Coronary artery (tissue), 2 donors: ENCODE measurements at regions not wholly inside any gene's neighbourhood (a gene's known extent, or its start where the extent isn't known, plus 50 kb on each side); places are given as distances from the start of the nearest gene placed in this dataset.

Experiments used
- DNase-seq: peaks from one replicate; pipeline ENCODE4 v3.0.0-alpha.2; 2017; ENCODE audit warnings: low spot score
- H3K27ac ChIP-seq, 2 donors: fragments of 200-600 bp; sonication (generic); one replicate each; pipeline ENCODE4 v1.5.1; 2016 to 2019
- H3K4me3 ChIP-seq: fragments of 200-600 bp; sonication (generic); 2 replicates; pipeline ENCODE4 v1.5.1; 2016; ENCODE audit warnings: mild to moderate bottlenecking, moderate library complexity
- TF ChIP-seq, protein P1 (sequence below): fragments of 200-600 bp; sonication (generic); IDR thresholded peaks from one replicate; pipeline ENCODE4 v1.5.1; 2019; ENCODE audit warnings: antibody characterized with exemption

- Histone ChIP-seq H3K4me3 (no peak overlapping the region), H3K27ac (no peak overlapping the region)
- TF ChIP-seq, protein P1, sequence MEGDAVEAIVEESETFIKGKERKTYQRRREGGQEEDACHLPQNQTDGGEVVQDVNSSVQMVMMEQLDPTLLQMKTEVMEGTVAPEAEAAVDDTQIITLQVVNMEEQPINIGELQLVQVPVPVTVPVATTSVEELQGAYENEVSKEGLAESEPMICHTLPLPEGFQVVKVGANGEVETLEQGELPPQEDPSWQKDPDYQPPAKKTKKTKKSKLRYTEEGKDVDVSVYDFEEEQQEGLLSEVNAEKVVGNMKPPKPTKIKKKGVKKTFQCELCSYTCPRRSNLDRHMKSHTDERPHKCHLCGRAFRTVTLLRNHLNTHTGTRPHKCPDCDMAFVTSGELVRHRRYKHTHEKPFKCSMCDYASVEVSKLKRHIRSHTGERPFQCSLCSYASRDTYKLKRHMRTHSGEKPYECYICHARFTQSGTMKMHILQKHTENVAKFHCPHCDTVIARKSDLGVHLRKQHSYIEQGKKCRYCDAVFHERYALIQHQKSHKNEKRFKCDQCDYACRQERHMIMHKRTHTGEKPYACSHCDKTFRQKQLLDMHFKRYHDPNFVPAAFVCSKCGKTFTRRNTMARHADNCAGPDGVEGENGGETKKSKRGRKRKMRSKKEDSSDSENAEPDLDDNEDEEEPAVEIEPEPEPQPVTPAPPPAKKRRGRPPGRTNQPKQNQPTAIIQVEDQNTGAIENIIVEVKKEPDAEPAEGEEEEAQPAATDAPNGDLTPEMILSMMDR = no peak
- no peak for DNase-seq
Measured at GRCh38 chr16:47888142-47888541, 267.7 kb downstream of the ABCC12 start.

DNA sequence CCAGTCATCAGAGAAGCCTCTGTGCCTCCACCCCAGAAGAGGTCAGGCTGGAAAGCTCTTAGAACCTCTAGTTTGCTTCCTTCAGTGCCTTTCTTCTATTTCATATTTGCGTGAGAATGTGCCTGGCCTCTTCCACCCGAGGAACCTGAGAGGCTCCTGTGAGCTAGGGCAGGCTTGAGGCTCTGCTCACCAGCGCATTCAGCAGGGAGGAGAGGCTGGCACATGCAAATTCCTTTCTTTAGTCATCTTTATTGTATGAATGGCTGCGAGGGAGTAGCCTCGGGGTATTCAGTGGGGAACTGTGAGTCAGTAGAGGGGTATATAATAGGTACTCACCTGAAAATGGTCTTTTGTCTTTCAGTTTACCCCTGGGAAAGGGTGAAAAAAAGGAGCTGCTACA is 268.3 kb downstream of the ABCC12 start:
- DNase-seq = no peak
- H3K4me3 ChIP-seq = no peak overlapping the region
- no peak overlapping the region for H3K27ac ChIP-seq
- TF ChIP-seq, protein P1 = no peak

GRCh38 chr16:47886631-47887415 is 269.0 kb downstream of the ABCC12 start:
- Histone ChIP-seq H3K27ac (no peak overlapping the region), H3K4me3 (no peak overlapping the region)
- TF ChIP-seq, protein P1 = no peak
- no peak for DNase-seq

GRCh38 chr16:47886139-47886538 is 269.7 kb downstream of the ABCC12 start:
- Histone ChIP-seq H3K4me3 (no peak overlapping the region), H3K27ac (no peak overlapping the region)
- no peak for DNase-seq
- TF ChIP-seq, protein P1 = no peak

- no peak overlapping the region for H3K27ac ChIP-seq
- no peak overlapping the region for H3K4me3 ChIP-seq
- TF ChIP-seq, protein P1 = no peak
- no peak for DNase-seq
Measured at GRCh38 chr16:47885489-47885888, 270.3 kb downstream of the ABCC12 start.

- TF ChIP-seq, protein P1 = no peak
- Histone ChIP-seq H3K4me3 (no peak overlapping the region), H3K27ac (no peak overlapping the region)
- DNase-seq = no peak
Measured at GRCh38 chr16:47884116-47884725, 271.6 kb downstream of the ABCC12 start.

DNA sequence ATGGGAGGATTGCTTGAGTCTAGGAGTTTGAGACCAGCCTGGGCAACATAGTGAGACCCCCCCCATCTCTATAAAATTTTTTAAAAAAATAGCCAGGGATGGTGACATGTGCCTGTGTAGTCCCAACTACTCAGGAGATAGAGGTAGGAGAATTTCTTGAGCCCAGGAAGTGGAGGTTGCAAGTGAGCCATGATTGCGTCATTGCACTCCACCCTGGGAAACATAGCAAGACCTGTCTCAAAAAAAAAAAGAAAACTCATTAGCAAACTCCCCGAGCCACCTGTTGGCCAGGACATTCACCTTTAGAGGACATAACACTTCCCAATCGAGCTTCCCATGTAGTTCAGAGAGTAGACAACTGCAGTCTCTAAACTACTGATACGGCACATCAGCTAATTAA is 274.2 kb downstream of the ABCC12 start:
- no peak for DNase-seq
- Histone ChIP-seq H3K27ac (no peak overlapping the region), H3K4me3 (no peak overlapping the region)
- TF ChIP-seq, protein P1 = no peak
